HepG2 (cell line): ENCODE measurements at regions not wholly inside any gene's neighbourhood (a gene's known extent, or its start where the extent isn't known, plus 50 kb on each side); places are given as distances from the start of the nearest gene placed in this dataset.

Experiments
- ATAC-seq: fragments of 200-7000 bp; cut with Tn5 transposase; 3 replicates; pipeline ENCODE4 v1.9.1; 2020; ENCODE audit warnings: mild to moderate bottlenecking, moderate library complexity
- BruUV-seq: library from RNA; stranded (reverse); fragments of 400-500 nt; replicated peaks from 2 replicates; lab custom pipeline; 2021; lab: Mats Ljungman, UMichigan
- CTCF ChIA-PET: fragments of 300-600 bp; formaldehyde crosslinking; extraction: SDS; loops from one replicate; lab custom pipeline; 2021; ENCODE audit warnings: low total read pairs, inconsistent platforms, low intra/inter-chr PET ratio; lab: Yijun Ruan, JAX
- POLR2A ChIA-PET: fragments of 350-600 bp; sonication (Branson Sonifier 250); formaldehyde crosslinking; loops from one replicate; lab custom pipeline; 2020; ENCODE audit warnings: antibody characterized with exemption, inconsistent platforms; lab: Yijun Ruan, JAX
- DNase-seq: peaks from one replicate; pipeline ENCODE4 v3.0.0-alpha.2; 2015; ENCODE audit warnings: low spot score
- FAIRE-seq: peaks from 3 replicates; lab custom pipeline; 2011; peaks lifted over from hg19 to GRCh38; lab: Jason Lieb, UNC
- H2AFZ ChIP-seq: one replicate; pipeline ENCODE4 v1.6.1; 2011; ENCODE audit warnings: low read length, inconsistent platforms
- H3K27ac ChIP-seq: fragments of 300-600 bp; 3 replicates; pipeline ENCODE4 v1.8.0; 2011; ENCODE audit warnings: mixed run types, mild to moderate bottlenecking, mixed read lengths, low read length, inconsistent platforms; ENCODE audit not compliant: insufficient read depth; ENCODE audit errors: extremely low read length
- H3K27me3 ChIP-seq, 2 experiments: fragments of 200-600 bp in 1 of 2; 2 replicates in 1 of 2; 3 replicates in 1 of 2; pipeline versions ENCODE4 v1.6.0 to v1.8.0; 2011; ENCODE audit warnings: low read length in 2 of 2, mild to moderate bottlenecking in 2 of 2, moderate library complexity in 2 of 2, inconsistent platforms in 1 of 2; ENCODE audit not compliant: insufficient read depth in 2 of 2, control insufficient read depth in 1 of 2
- H3K36me3 ChIP-seq, 2 experiments: fragments of 200-600 bp in 1 of 2; replicated peaks in 1 of 2; 2 replicates in 1 of 2; 3 replicates in 1 of 2; pipeline versions ENCODE4 v1.5.1 to v1.8.0; 2011; ENCODE audit warnings: low read length in 2 of 2, inconsistent platforms in 1 of 2; ENCODE audit not compliant: insufficient read depth in 2 of 2, control insufficient read depth in 1 of 2
- H3K4me1 ChIP-seq: 2 replicates; pipeline ENCODE4 v1.5.1; 2012; ENCODE audit warnings: low read length, inconsistent platforms; ENCODE audit not compliant: insufficient read depth
- H3K4me2 ChIP-seq: 2 replicates; pipeline ENCODE4 v1.6.0; 2011; ENCODE audit warnings: low read depth, low read length, inconsistent platforms
- H3K4me3 ChIP-seq, 3 experiments: fragments of 200-600 bp in 1 of 3; sonication (generic), shearing (Covaris generic) in 1 of 3; replicated peaks in 1 of 3; 2 replicates each; pipeline ENCODE4 v1.5.1; 2011 to 2016; ENCODE audit warnings: low read length in 3 of 3, inconsistent platforms in 2 of 3, low read depth in 2 of 3, mild to moderate bottlenecking in 2 of 3, control low read depth in 1 of 3, mixed read lengths in 1 of 3; ENCODE audit not compliant: insufficient read depth in 1 of 3
- H3K79me2 ChIP-seq: one replicate; pipeline ENCODE4 v1.6.1; 2011; ENCODE audit warnings: low read length, inconsistent platforms; ENCODE audit not compliant: insufficient read depth
- H3K9ac ChIP-seq: 2 replicates; pipeline ENCODE4 v1.6.0; 2011; ENCODE audit warnings: mild to moderate bottlenecking, low read depth, low read length, inconsistent platforms; ENCODE audit not compliant: insufficient read depth
- H3K9me3 ChIP-seq: 2 replicates; pipeline ENCODE4 v1.5.1; 2012; ENCODE audit warnings: mild to moderate bottlenecking, low read length
- H4K20me1 ChIP-seq: 2 replicates; pipeline ENCODE4 v1.6.0; 2011; ENCODE audit warnings: inconsistent platforms, mild to moderate bottlenecking, low read length, moderate library complexity; ENCODE audit not compliant: insufficient read depth
- NCOA1 ChIP-seq: sonication (generic); formaldehyde crosslinking; IDR thresholded peaks from 2 replicates; pipeline ENCODE4 v1.9.0; 2021; ENCODE audit warnings: missing genetic modification reagents
- THRA ChIP-seq: sonication (generic); formaldehyde crosslinking; IDR thresholded peaks from 2 replicates; pipeline ENCODE4 v1.4.0; 2020; ENCODE audit warnings: missing genetic modification reagents, borderline replicate concordance
- ZBTB43 ChIP-seq: sonication (generic); formaldehyde crosslinking; conservative IDR thresholded peaks from 2 replicates; pipeline ENCODE4 v1.4.0; 2020; ENCODE audit warnings: missing genetic modification reagents
- ZNF12 ChIP-seq: sonication (generic); formaldehyde crosslinking; IDR thresholded peaks from 2 replicates; pipeline ENCODE4 v1.5.0; 2020; ENCODE audit warnings: missing genetic modification reagents
- ZNF780A ChIP-seq: sonication (generic); formaldehyde crosslinking; IDR thresholded peaks from 2 replicates; pipeline ENCODE4 v1.8.0; 2022; ENCODE audit warnings: mild to moderate bottlenecking, missing genetic modification reagents, moderate library complexity
- ZNF83 ChIP-seq: sonication (generic); formaldehyde crosslinking; IDR thresholded peaks from 2 replicates; pipeline ENCODE4 v1.4.0; 2020; ENCODE audit warnings: missing genetic modification reagents, mild to moderate bottlenecking, borderline replicate concordance
- WGBS: methylation state at CpG from one replicate; pipeline ENCODE4 v1.1.6; 2017; ENCODE audit warnings: low lambda C conversion rate; 5-methylcytosine and 5-hydroxymethylcytosine counted together
- in situ Hi-C: cut with HindIII; loops from 2 replicates; pipeline ENCODE4 v1.10.0; 2017; ENCODE audit warnings: low pct_unique_long_range_greater_than_20kb; ENCODE audit not compliant: extremely low pct_ligation_motif_present
- intact Hi-C: fragments of 100-400 bp; cut with micrococcal nuclease; formaldehyde crosslinking; loops from one replicate; pipeline ENCODE4 v1.10.0; 2022; ENCODE audit not compliant: unreplicated experiment

- Histone ChIP-seq H3K4me1 (no peaks in the 10 kb centered on the region), H3K79me2 (no peaks in the 10 kb centered on the region), H3K4me3 (no peak overlapping the region), H3K36me3 (no peaks in the 10 kb centered on the region), H3K4me2 (no peak overlapping the region), H4K20me1 (no peaks in the 10 kb centered on the region), H3K9me3 (no peaks in the 10 kb centered on the region; the same call in 1 of the 2 replicates), H2AFZ (no peak overlapping the region), H3K27ac (no peak overlapping the region), H3K27me3 (no peaks in the 10 kb centered on the region), H3K9ac (no peak overlapping the region)
- intact Hi-C loops: no loop called here
- ChIA-PET POLR2A (no interaction called here), CTCF (no interaction called here)
- no TSS peak for BruUV-seq
- in situ Hi-C loops: no loop called here
- 22% methylated on average over 1 of the region's 2 CpGs for WGBS
- ATAC-seq (no peak), FAIRE-seq (no peak), DNase-seq (no peak)
- TF ChIP-seq THRA (CRISPR knock-in tag) (no peak), NCOA1 (CRISPR knock-in tag) (no peak), ZBTB43 (no peak), ZNF83 (no peak)
Observed at GRCh38 chr22:27278946-27279345, 522.6 kb downstream of the MN1 start.

- WGBS: 43% methylated on average over 5 of the region's 5 CpGs
- ChIA-PET CTCF (no interaction called here), POLR2A (no interaction called here)
- no peaks in the 10 kb centered on the region for H3K36me3 ChIP-seq
- H3K4me3 ChIP-seq: no peak overlapping the region
- no peak overlapping the region for H3K9ac ChIP-seq
- intact Hi-C loops (no loop called here), in situ Hi-C loops (no loop called here)
- H2AFZ ChIP-seq: no peak overlapping the region
- no peaks in the 10 kb centered on the region for H4K20me1 ChIP-seq
- FAIRE-seq (no peak), ATAC-seq (no peak), DNase-seq (no peak)
- peak; percentile 78 for TF ChIP-seq ZNF12 (CRISPR knock-in tag)
- TF ChIP-seq ZNF780A (CRISPR knock-in tag): no peak
- H3K27me3 ChIP-seq: no peaks in the 10 kb centered on the region; a peak in 2 of 5 replicates
- H3K27ac ChIP-seq: no peak overlapping the region
- H3K9me3 ChIP-seq: no peaks in the 10 kb centered on the region
- no TSS peak for BruUV-seq
- H3K4me1 ChIP-seq: no peaks in the 10 kb centered on the region
- no peaks in the 10 kb centered on the region for H3K79me2 ChIP-seq
- no peak overlapping the region for H3K4me2 ChIP-seq
Observed at GRCh38 chr22:27283240-27283639, 518.3 kb downstream of the MN1 start.
